ENCODE measurements at regions not wholly inside any gene's neighbourhood (a gene's known extent, or its start where the extent isn't known, plus 50 kb on each side); places are given as distances from the start of the nearest gene placed in this dataset.

GRCh38 chr15:52857937-52858781 lies 68.0 kb upstream of the ONECUT1 start:
- intact Hi-C loops (cut with DNase I), result no loop called here
- no peak for DNase-seq (ENCODE audit: low spot score)

- intact Hi-C loops (cut with DNase I), result no loop called here
- DNase-seq (ENCODE audit: low spot score), result no peak
These were observed 67.3 kb upstream of the ONECUT1 start for GRCh38 chr15:52857471-52857870.

GRCh38 chr15:52856286-52856685 lies 66.2 kb upstream of the ONECUT1 start:
- intact Hi-C loops (cut with DNase I), result no loop called here
- DNase-seq (ENCODE audit: low spot score), result no peak

- intact Hi-C loops (cut with DNase I), result no loop called here
These were observed 65.0 kb upstream of the ONECUT1 start for GRCh38 chr15:52855157-52855556.

GRCh38 chr15:52844823-52845222 lies 54.7 kb upstream of the ONECUT1 start:
- no peak for DNase-seq (ENCODE audit: low spot score)
- intact Hi-C loops (cut with DNase I), result no loop called here

More at GRCh38 chr15:52855157-52855556, 65.0 kb upstream of the ONECUT1 start:
- no peak for DNase-seq (ENCODE audit: low spot score)
